Ovary (tissue), 7 donors: ENCODE measurements at regions not wholly inside any gene's neighbourhood (a gene's known extent, or its start where the extent isn't known, plus 50 kb on each side); places are given as distances from the start of the nearest gene placed in this dataset.
A peak's percentile ranks its signal among the peaks of the same experiment; 100 is the strongest.

Experiments
- DNase-seq, 5 donors: peaks; one replicate each; pipeline ENCODE4 v3.0.0-alpha.2; 2019 to 2020
- H3K27ac ChIP-seq, 2 donors: fragments of 200-600 bp; one replicate each; pipeline versions ENCODE4 v1.5.1 to v1.8.0; 2019 to 2022
- H3K27me3 ChIP-seq: fragments of 200-600 bp; one replicate; pipeline ENCODE4 v1.8.0; 2022
- H3K36me3 ChIP-seq: fragments of 200-600 bp; sonication (generic); one replicate; pipeline ENCODE4 v1.5.1; 2019
- H3K4me1 ChIP-seq: one replicate; pipeline ENCODE4 v1.8.1; 2013; ENCODE audit warnings: mild to moderate bottlenecking, moderate library complexity; ENCODE audit not compliant: insufficient read depth
- H3K4me3 ChIP-seq: fragments of 200-600 bp; sonication (generic); one replicate; pipeline ENCODE4 v1.5.1; 2017
- H3K9me3 ChIP-seq, 2 donors: fragments of 200-600 bp in 1 of 2; sonication (generic) in 1 of 2; one replicate each; pipeline versions ENCODE4 v1.5.1 to v1.8.1; 2013 to 2019; ENCODE audit warnings: mild to moderate bottlenecking in 1 of 2, moderate library complexity in 1 of 2
- CTCF ChIP-seq, 3 donors: fragments of 450-650 bp in 2 of 3; fragments of 200-600 bp in 1 of 3; IDR thresholded peaks; one replicate each; pipeline versions ENCODE4 v1.5.1 to v1.8.0; 2016 to 2022; ENCODE audit warnings: antibody characterized with exemption in 3 of 3, mild to moderate bottlenecking in 1 of 3
- EP300 ChIP-seq: sonication (generic); formaldehyde crosslinking; IDR thresholded peaks from one replicate; pipeline ENCODE4 v1.6.1; 2017; ENCODE audit warnings: antibody characterized with exemption
- POLR2A ChIP-seq: fragments of 450-650 bp; IDR thresholded peaks from one replicate; pipeline ENCODE4 v1.6.1; 2017; ENCODE audit warnings: antibody characterized with exemption, mild to moderate bottlenecking, moderate library complexity
- WGBS, 3 donors: extraction: QIAGEN DNeasy Blood & Tissue Kit in 1 of 3; methylation state at CpG; one replicate each; pipeline versions ENCODE4 v1.1.5 to v1.1.7; 2013 to 2017; 5-methylcytosine and 5-hydroxymethylcytosine counted together
- intact Hi-C, 4 donors: fragments of 100-400 bp; cut with DNase I; formaldehyde crosslinking; loops; one replicate each; pipeline versions ENCODE4 v1.11.0 to v1.15.1; 2022 to 2023
- donor health status: DM: no; HTN: no; CAD: no; lungs with moderate emphysema.
- donor health status: DM: no; HTN: no; CAD: no.
- donor health status: Bipolar disorder and iron deficiency.
- donor health status: DM: no; HTN: no; CAD: no.
- donor health status: DM: yes; HTN: yes; CAD: no.

- TF ChIP-seq CTCF (IDR thresholded peaks at IDR 0.05) (no peak), POLR2A (no peak), EP300 (no peak)
- no peak overlapping the region for H3K4me3 ChIP-seq
- H3K27me3 ChIP-seq: no peaks in the 10 kb centered on the region
- no peaks in the 10 kb centered on the region for H3K9me3 ChIP-seq
- intact Hi-C loops: no loop called here
- no peaks in the 10 kb centered on the region for H3K36me3 ChIP-seq
- H3K27ac ChIP-seq: no peak overlapping the region
- WGBS, 3 donors: 74 to 78% (median 74%) methylated on average over 6 of the region's 6 CpGs
- peaks cover 3% of the 10 kb centered on the region for H3K4me1 ChIP-seq
- DNase-seq: peak in 1 of 5 donors; percentile 22
Observed at GRCh38 chr18:46332286-46332801, 228.2 kb downstream of the HAUS1 start.

DNA sequence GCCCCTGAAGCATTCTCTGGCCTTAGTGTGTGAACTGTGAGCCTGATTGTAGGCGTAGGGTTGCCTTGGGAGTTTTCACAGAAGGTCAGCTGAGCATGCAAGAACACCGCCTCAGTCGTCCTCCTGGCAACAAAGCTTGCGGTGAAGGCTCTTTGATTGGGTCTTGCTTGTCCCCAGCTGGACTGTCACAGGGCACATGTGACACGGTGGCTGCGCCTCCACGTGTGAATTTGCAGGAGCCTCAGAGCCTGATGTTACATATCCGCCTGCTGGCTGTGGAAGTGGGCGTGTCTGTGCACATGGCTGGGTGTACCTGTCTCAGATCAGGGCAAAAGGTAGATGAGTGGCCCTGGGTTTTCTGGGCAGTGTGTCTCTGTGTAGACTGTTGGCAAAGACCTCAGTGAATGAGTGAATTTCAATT lies 228.7 kb downstream of the HAUS1 start:
- no peaks in the 10 kb centered on the region for H3K9me3 ChIP-seq
- H3K4me3 ChIP-seq: no peak overlapping the region
- TF ChIP-seq POLR2A (no peak), CTCF (IDR thresholded peaks at IDR 0.05) (no peak), EP300 (no peak)
- no peaks in the 10 kb centered on the region for H3K27me3 ChIP-seq
- peaks cover 3% of the 10 kb centered on the region for H3K4me1 ChIP-seq
- H3K36me3 ChIP-seq: no peaks in the 10 kb centered on the region
- WGBS, 3 donors: 44 to 58% (median 45%) methylated on average over 9 of the region's 9 CpGs
- H3K27ac ChIP-seq: no peak overlapping the region
- intact Hi-C loops: no loop called here
- peak in 1 of 5 donors; percentile 15 for DNase-seq

DNA sequence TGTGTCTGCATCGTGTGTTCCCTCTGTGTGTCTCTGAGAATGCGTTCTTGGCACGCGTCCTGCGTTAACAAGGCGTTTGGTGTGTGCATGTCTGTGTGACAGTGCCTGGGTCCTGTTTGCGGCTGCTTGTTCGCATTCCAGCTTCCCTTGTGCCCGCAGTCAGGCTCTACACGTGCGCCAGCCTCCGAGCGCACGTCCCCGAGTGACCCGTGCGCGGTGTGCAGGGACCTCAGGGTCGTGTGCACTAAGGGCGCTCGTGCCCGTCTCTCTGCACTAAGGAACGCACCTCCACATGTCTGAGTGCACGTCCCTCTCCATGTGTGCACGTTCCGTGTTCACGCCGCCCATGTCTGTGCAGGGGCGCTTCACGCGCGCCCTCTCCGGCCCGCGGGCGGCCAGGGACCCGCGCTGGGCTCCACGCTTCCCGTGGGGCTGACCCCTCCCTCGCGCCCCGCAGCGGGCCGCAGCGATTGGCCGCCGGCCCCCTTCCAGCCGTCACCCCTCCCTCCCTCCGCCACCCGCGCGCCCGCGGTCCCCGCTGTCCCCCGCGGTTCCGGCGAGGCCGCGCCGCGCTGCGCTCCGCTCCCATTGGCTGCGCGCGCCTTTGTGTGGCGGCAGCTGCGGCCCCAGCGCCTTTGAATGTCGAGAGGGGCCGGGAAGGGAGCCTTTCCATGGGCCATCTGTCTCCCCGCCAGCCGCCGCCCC lies 229.4 kb downstream of the HAUS1 start:
- peak in 1 of 5 donors; percentile 25 for DNase-seq
- no peaks in the 10 kb centered on the region for H3K27me3 ChIP-seq
- no peaks in the 10 kb centered on the region for H3K36me3 ChIP-seq
- peaks cover 3% of the 10 kb centered on the region for H3K4me1 ChIP-seq
- H3K9me3 ChIP-seq: no peaks in the 10 kb centered on the region
- TF ChIP-seq POLR2A: no peak
- TF ChIP-seq CTCF (IDR thresholded peaks at IDR 0.05): no peak
- TF ChIP-seq EP300: no peak
- intact Hi-C loops: no loop called here
- 0 to 2% (median 1%) methylated on average over 39 to 77 of the region's 77 CpGs for WGBS, 3 donors
- H3K4me3 ChIP-seq: no peak overlapping the region
- H3K27ac ChIP-seq: no peak overlapping the region

DNA sequence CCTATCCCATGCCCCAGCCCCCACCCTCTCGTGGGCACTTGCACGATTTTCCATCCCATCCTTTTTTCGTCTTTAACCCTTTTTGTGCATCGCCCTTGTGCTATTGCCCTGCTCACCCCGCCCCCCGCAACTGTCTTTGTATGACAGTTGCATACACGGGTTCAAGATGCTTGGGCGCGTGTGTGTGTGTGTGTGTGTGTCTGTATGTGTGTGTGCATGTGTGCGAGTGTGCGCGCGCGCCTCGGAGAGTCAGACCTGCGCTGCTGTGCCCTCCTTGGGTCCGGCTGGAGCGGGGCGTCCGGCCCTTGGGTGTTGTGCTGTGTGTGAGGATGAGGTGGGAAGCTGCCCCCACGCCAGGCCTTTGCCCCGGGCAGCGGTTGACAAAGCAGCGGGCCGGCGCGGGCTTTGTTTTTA lies 230.7 kb downstream of the HAUS1 start:
- H3K27ac ChIP-seq: no peak overlapping the region
- peak in 1 of 5 donors; percentile 12 for DNase-seq
- intact Hi-C loops: no loop called here
- 1% methylated on average over 27 of the region's 27 CpGs for WGBS, 3 donors
- no peaks in the 10 kb centered on the region for H3K27me3 ChIP-seq
- no peaks in the 10 kb centered on the region for H3K36me3 ChIP-seq
- no peak for TF ChIP-seq POLR2A
- no peak for TF ChIP-seq CTCF (IDR thresholded peaks at IDR 0.05)
- TF ChIP-seq EP300: no peak
- H3K9me3 ChIP-seq: no peaks in the 10 kb centered on the region
- H3K4me1 ChIP-seq: peaks cover 3% of the 10 kb centered on the region
- no peak overlapping the region for H3K4me3 ChIP-seq
